ENCODE measurements at regions not wholly inside any gene's neighbourhood (a gene's known extent, or its start where the extent isn't known, plus 50 kb on each side); places are given as distances from the start of the nearest gene placed in this dataset.

- peak; percentile 29 for DNase-seq
Measured at GRCh38 chr1:8267307-8267706, 50.6 kb upstream of the SLC45A1 start.

GRCh38 chr1:8266436-8267165, 51.3 kb upstream of the SLC45A1 start:
- DNase-seq = peak; percentile 64

- DNase-seq = no peak
Measured at GRCh38 chr1:8263791-8264190, 54.1 kb upstream of the SLC45A1 start.

GRCh38 chr1:8261398-8261762, 56.5 kb upstream of the SLC45A1 start:
- no peak for DNase-seq

GRCh38 chr1:8259498-8260290, 58.2 kb upstream of the SLC45A1 start:
- DNase-seq = no peak

GRCh38 chr1:8257621-8258020, 60.3 kb upstream of the SLC45A1 start:
- no peak for DNase-seq

GRCh38 chr1:8256321-8256720, 61.6 kb upstream of the SLC45A1 start:
- DNase-seq = no peak

- no peak for DNase-seq
Measured at GRCh38 chr1:8255712-8256111, 62.2 kb upstream of the SLC45A1 start.

- DNase-seq = no peak
Measured at GRCh38 chr1:8252266-8252951, 65.5 kb upstream of the SLC45A1 start.

GRCh38 chr1:8251635-8252034, 66.3 kb upstream of the SLC45A1 start:
- DNase-seq = no peak

- no peak for DNase-seq
Measured at GRCh38 chr1:8249838-8250237, 68.1 kb upstream of the SLC45A1 start.

- DNase-seq = no peak
Measured at GRCh38 chr1:8247811-8248436, 70.0 kb upstream of the SLC45A1 start.

- DNase-seq = no peak
Measured at GRCh38 chr1:8244304-8244703, 73.6 kb upstream of the SLC45A1 start.

- no peak for DNase-seq
Measured at GRCh38 chr1:8242498-8242897, 75.4 kb upstream of the SLC45A1 start.

- no peak for DNase-seq
Measured at GRCh38 chr1:8241417-8242014, 76.4 kb upstream of the SLC45A1 start.

- peak; percentile 35 for DNase-seq
Measured at GRCh38 chr1:8239306-8240023, 78.4 kb upstream of the SLC45A1 start.

- DNase-seq = no peak
Measured at GRCh38 chr1:8239039-8239305, 78.9 kb upstream of the SLC45A1 start.

- DNase-seq = no peak
Measured at GRCh38 chr1:8238141-8239038, 79.5 kb upstream of the SLC45A1 start.

- DNase-seq = peak; percentile 36
Measured at GRCh38 chr1:8232036-8232757, 85.7 kb upstream of the SLC45A1 start.

GRCh38 chr1:8230292-8230621, 87.7 kb upstream of the SLC45A1 start:
- no peak for DNase-seq

- no peak for DNase-seq
Measured at GRCh38 chr1:8228253-8228652, 89.7 kb upstream of the SLC45A1 start.
